ENCODE measurements at regions not wholly inside any gene's neighbourhood (a gene's known extent, or its start where the extent isn't known, plus 50 kb on each side); places are given as distances from the start of the nearest gene placed in this dataset.

DNA sequence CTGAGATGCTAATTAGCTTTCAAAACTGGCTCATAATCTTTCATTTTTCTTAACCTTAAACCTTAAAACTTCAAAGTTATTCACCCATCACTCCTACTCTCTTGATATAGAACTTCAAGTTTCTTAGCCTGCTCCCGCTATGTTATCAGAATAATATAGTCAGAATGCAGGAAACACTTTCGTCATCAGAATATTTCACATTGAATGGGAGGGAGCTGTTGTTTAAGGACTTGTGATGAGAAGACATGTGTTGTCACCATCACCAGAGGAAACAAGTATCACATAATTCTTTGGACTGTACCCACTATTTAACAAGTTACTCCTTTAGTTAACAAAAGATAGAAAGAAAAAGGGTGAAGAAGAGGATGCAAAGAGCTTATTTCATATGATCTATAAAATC lies 65.0 kb upstream of the FNDC3A start:
- TF ChIP-seq, protein P1, sequence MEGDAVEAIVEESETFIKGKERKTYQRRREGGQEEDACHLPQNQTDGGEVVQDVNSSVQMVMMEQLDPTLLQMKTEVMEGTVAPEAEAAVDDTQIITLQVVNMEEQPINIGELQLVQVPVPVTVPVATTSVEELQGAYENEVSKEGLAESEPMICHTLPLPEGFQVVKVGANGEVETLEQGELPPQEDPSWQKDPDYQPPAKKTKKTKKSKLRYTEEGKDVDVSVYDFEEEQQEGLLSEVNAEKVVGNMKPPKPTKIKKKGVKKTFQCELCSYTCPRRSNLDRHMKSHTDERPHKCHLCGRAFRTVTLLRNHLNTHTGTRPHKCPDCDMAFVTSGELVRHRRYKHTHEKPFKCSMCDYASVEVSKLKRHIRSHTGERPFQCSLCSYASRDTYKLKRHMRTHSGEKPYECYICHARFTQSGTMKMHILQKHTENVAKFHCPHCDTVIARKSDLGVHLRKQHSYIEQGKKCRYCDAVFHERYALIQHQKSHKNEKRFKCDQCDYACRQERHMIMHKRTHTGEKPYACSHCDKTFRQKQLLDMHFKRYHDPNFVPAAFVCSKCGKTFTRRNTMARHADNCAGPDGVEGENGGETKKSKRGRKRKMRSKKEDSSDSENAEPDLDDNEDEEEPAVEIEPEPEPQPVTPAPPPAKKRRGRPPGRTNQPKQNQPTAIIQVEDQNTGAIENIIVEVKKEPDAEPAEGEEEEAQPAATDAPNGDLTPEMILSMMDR (IDR thresholded peaks at IDR 0.05) = no peak
- TF ChIP-seq ZFX (IDR thresholded peaks at IDR 0.05; ENCODE audit: borderline replicate concordance) = no peak

Measured in 22Rv1 (cell line).